ENCODE measurements at regions not wholly inside any gene's neighbourhood (a gene's known extent, or its start where the extent isn't known, plus 50 kb on each side); places are given as distances from the start of the nearest gene placed in this dataset.

DNA sequence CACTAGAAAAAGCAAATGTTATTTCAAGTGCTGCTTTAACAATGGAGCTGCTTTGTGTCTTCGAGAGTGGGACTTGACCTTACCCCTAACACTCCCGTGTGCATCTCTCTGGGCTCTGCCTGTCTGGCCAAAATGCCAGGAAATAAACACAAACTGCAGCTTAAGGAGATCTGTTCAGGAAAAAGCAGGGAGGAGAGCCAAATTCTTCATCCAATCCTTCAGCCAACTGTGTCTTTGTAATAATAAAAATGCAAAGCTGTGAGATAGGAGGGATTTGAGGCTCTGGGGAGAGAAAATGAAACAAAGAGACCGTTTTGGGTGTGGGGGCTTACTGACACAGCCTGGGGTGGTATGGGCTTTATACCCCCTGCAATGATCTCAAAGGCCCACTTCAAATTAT, 85.8 kb upstream of the WSCD2 start:
- no peaks in the 10 kb centered on the region for H3K79me2 ChIP-seq (ENCODE audit: control insufficient read depth, insufficient read depth, low read length)
- no peaks in the 10 kb centered on the region for H3K9me1 ChIP-seq (ENCODE audit: control insufficient read depth, extremely low read depth, insufficient read depth, low read length)
- no peak overlapping the region for H2AFZ ChIP-seq (ENCODE audit: control insufficient read depth, low read length)
- FAIRE-seq (no peak), DNase-seq (ENCODE audit: low read depth, low spot score) (no peak)
- no peak for TF ChIP-seq EZH2 (IDR thresholded peaks at IDR 0.05; ENCODE audit: low read length)
- TF ChIP-seq, protein P1, sequence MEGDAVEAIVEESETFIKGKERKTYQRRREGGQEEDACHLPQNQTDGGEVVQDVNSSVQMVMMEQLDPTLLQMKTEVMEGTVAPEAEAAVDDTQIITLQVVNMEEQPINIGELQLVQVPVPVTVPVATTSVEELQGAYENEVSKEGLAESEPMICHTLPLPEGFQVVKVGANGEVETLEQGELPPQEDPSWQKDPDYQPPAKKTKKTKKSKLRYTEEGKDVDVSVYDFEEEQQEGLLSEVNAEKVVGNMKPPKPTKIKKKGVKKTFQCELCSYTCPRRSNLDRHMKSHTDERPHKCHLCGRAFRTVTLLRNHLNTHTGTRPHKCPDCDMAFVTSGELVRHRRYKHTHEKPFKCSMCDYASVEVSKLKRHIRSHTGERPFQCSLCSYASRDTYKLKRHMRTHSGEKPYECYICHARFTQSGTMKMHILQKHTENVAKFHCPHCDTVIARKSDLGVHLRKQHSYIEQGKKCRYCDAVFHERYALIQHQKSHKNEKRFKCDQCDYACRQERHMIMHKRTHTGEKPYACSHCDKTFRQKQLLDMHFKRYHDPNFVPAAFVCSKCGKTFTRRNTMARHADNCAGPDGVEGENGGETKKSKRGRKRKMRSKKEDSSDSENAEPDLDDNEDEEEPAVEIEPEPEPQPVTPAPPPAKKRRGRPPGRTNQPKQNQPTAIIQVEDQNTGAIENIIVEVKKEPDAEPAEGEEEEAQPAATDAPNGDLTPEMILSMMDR (optimal IDR thresholded peaks at IDR 0.05 in 1 of 3, IDR thresholded peaks at IDR 0.05 in 1 of 3, conservative IDR thresholded peaks at IDR 0.05 in 1 of 3; ENCODE audit: extremely low read depth in 1 of 3, insufficient read depth in 2 of 3, low read length in 3 of 3): no peak
- no peak overlapping the region for H3K4me2 ChIP-seq (ENCODE audit: control insufficient read depth, extremely low read depth, insufficient read depth, low read depth, low read length)
- H3K27ac ChIP-seq (ENCODE audit: control insufficient read depth, insufficient read depth, low read length): no peak overlapping the region
- H3K27me3 ChIP-seq (ENCODE audit: control insufficient read depth, extremely low read depth, insufficient read depth, low read length): no peaks in the 10 kb centered on the region
- no peaks in the 10 kb centered on the region for H3K36me3 ChIP-seq (ENCODE audit: control insufficient read depth in 2 of 2, extremely low read depth in 1 of 2, insufficient read depth in 2 of 2, low read length in 2 of 2)
- H3K9ac ChIP-seq (ENCODE audit: control insufficient read depth, extremely low read depth, insufficient read depth, low read length): no peak overlapping the region
- no peaks in the 10 kb centered on the region for H3K9me3 ChIP-seq (ENCODE audit: control insufficient read depth, low read depth, low read length)
- H3K4me1 ChIP-seq (ENCODE audit: control insufficient read depth, extremely low read depth, insufficient read depth, low read length): no peaks in the 10 kb centered on the region
- H3K4me3 ChIP-seq (ENCODE audit: control insufficient read depth in 2 of 3, extremely low read depth in 1 of 3, insufficient read depth in 2 of 3, low read depth in 1 of 3, low read length in 3 of 3): no peak overlapping the region
- H4K20me1 ChIP-seq (ENCODE audit: control insufficient read depth, extremely low read depth, insufficient read depth, low read length): no peaks in the 10 kb centered on the region
- dilution Hi-C loops (cut with MboI; ENCODE audit: extremely low pct_ligation_motif_present, low sequenced_read_pairs): no loop called here

DNA sequence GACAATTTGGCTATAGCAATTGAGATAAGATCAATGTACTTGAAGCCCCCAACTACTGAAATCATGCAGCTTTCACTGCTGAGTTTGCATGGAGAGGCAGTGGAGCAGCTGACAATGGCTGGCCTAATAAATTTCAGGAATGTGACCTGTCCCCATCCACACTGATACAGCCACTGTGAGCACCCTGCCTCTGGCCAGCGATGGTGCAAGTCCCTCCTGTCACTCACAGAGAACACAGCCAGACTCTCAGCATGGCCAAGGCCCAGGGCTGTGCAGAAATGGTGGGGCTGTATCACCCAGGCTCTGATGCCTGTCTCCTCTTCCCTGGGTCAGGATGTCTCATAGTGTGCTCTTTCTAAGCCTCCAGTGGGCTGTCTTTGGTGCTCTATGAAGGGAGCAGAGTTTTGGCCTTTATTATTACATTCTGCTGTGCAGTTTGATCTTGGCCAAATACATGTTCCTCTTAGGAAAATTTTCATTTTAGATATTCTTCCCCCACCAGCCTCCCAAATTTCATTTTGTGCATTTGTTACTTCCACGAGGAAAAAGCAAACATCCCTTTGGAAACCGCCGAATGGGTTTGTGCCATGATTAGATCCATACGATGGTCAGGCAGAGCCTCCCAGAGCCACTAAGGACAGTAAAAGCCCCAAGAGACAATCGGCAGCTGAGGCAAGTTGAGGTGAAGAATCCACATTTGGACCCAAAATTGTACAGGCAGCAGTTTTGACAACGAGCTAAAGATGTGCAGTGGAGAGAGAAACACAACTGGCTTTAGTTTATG, 85.1 kb upstream of the WSCD2 start:
- TF ChIP-seq, protein P1 (optimal IDR thresholded peaks at IDR 0.05 in 1 of 3, IDR thresholded peaks at IDR 0.05 in 1 of 3, conservative IDR thresholded peaks at IDR 0.05 in 1 of 3; ENCODE audit: extremely low read depth in 1 of 3, insufficient read depth in 2 of 3, low read length in 3 of 3): no peak
- no peak for TF ChIP-seq EZH2 (IDR thresholded peaks at IDR 0.05; ENCODE audit: low read length)
- Histone ChIP-seq H3K27ac (ENCODE audit: control insufficient read depth, insufficient read depth, low read length) (no peak overlapping the region), H3K9me3 (ENCODE audit: control insufficient read depth, low read depth, low read length) (no peaks in the 10 kb centered on the region), H3K4me2 (ENCODE audit: control insufficient read depth, extremely low read depth, insufficient read depth, low read depth, low read length) (no peak overlapping the region), H3K27me3 (ENCODE audit: control insufficient read depth, extremely low read depth, insufficient read depth, low read length) (no peaks in the 10 kb centered on the region), H3K4me1 (ENCODE audit: control insufficient read depth, extremely low read depth, insufficient read depth, low read length) (no peaks in the 10 kb centered on the region), H4K20me1 (ENCODE audit: control insufficient read depth, extremely low read depth, insufficient read depth, low read length) (no peaks in the 10 kb centered on the region), H3K9me1 (ENCODE audit: control insufficient read depth, extremely low read depth, insufficient read depth, low read length) (no peaks in the 10 kb centered on the region), H2AFZ (ENCODE audit: control insufficient read depth, low read length) (no peak overlapping the region), H3K9ac (ENCODE audit: control insufficient read depth, extremely low read depth, insufficient read depth, low read length) (no peak overlapping the region), H3K4me3 (ENCODE audit: control insufficient read depth in 2 of 3, extremely low read depth in 1 of 3, insufficient read depth in 2 of 3, low read depth in 1 of 3, low read length in 3 of 3) (no peak overlapping the region), H3K36me3 (ENCODE audit: control insufficient read depth in 2 of 2, extremely low read depth in 1 of 2, insufficient read depth in 2 of 2, low read length in 2 of 2) (no peaks in the 10 kb centered on the region), H3K79me2 (ENCODE audit: control insufficient read depth, insufficient read depth, low read length) (no peaks in the 10 kb centered on the region)
- FAIRE-seq (no peak), DNase-seq (ENCODE audit: low read depth, low spot score) (no peak)
- dilution Hi-C loops (cut with MboI; ENCODE audit: extremely low pct_ligation_motif_present, low sequenced_read_pairs): no loop called here
